Kidney tubule cell (primary cell): ENCODE measurements at regions not wholly inside any gene's neighbourhood (a gene's known extent, or its start where the extent isn't known, plus 50 kb on each side); places are given as distances from the start of the nearest gene placed in this dataset.

Experiments
- DNase-seq: peaks from one replicate; pipeline ENCODE4 v3.0.0-alpha.2; 2018; ENCODE audit warnings: low spot score

GRCh38 chr6:145400508-145400907, 334.8 kb downstream of the EPM2A start:
- DNase-seq, result no peak

GRCh38 chr6:145405006-145405551, 330.2 kb downstream of the EPM2A start:
- DNase-seq, result no peak

- no peak for DNase-seq
These were observed 328.5 kb downstream of the EPM2A start for GRCh38 chr6:145406783-145407182.

GRCh38 chr6:145415616-145416015, 319.7 kb downstream of the EPM2A start:
- no peak for DNase-seq

GRCh38 chr6:145420599-145420998, 314.7 kb downstream of the EPM2A start:
- DNase-seq, result no peak

GRCh38 chr6:145423936-145424335, 311.4 kb downstream of the EPM2A start:
- DNase-seq, result no peak

- no peak for DNase-seq
These were observed 308.1 kb downstream of the EPM2A start for GRCh38 chr6:145427232-145427631.

GRCh38 chr6:145428706-145429105, 306.6 kb downstream of the EPM2A start:
- no peak for DNase-seq

- no peak for DNase-seq
These were observed 293.2 kb downstream of the EPM2A start for GRCh38 chr6:145442110-145442509.

GRCh38 chr6:145445674-145446073, 289.6 kb downstream of the EPM2A start:
- DNase-seq, result no peak

GRCh38 chr6:145451029-145451428, 284.3 kb downstream of the EPM2A start:
- no peak for DNase-seq

- no peak for DNase-seq
These were observed 281.9 kb downstream of the EPM2A start for GRCh38 chr6:145453376-145453775.

- DNase-seq, result no peak
These were observed 281.3 kb downstream of the EPM2A start for GRCh38 chr6:145454006-145454405.

GRCh38 chr6:145457556-145457955, 277.8 kb downstream of the EPM2A start:
- no peak for DNase-seq

- no peak for DNase-seq
These were observed 266.8 kb downstream of the EPM2A start for GRCh38 chr6:145468534-145468933.

GRCh38 chr6:145469021-145469420, 266.3 kb downstream of the EPM2A start:
- DNase-seq, result no peak

GRCh38 chr6:145475794-145476396, 259.4 kb downstream of the EPM2A start:
- DNase-seq, result no peak

GRCh38 chr6:145480024-145480423, 255.3 kb downstream of the EPM2A start:
- DNase-seq, result peak; percentile 4

GRCh38 chr6:145483191-145483996, 251.9 kb downstream of the EPM2A start:
- DNase-seq, result peak; percentile 92

GRCh38 chr6:145485288-145485687, 250.0 kb downstream of the EPM2A start:
- no peak for DNase-seq

GRCh38 chr6:145486306-145486705, 249.0 kb downstream of the EPM2A start:
- DNase-seq, result no peak

GRCh38 chr6:145489583-145489982, 245.7 kb downstream of the EPM2A start:
- no peak for DNase-seq

GRCh38 chr6:145490068-145490467, 245.3 kb downstream of the EPM2A start:
- no peak for DNase-seq
